ENCODE measurements at regions not wholly inside any gene's neighbourhood (a gene's known extent, or its start where the extent isn't known, plus 50 kb on each side); places are given as distances from the start of the nearest gene placed in this dataset.
"Not testable (repeated sequence)": the region's sequence is repeated elsewhere in the genome, so short reads cannot be mapped to it uniquely, and the experiment has no call there.

- TF ChIP-seq, protein P1, sequence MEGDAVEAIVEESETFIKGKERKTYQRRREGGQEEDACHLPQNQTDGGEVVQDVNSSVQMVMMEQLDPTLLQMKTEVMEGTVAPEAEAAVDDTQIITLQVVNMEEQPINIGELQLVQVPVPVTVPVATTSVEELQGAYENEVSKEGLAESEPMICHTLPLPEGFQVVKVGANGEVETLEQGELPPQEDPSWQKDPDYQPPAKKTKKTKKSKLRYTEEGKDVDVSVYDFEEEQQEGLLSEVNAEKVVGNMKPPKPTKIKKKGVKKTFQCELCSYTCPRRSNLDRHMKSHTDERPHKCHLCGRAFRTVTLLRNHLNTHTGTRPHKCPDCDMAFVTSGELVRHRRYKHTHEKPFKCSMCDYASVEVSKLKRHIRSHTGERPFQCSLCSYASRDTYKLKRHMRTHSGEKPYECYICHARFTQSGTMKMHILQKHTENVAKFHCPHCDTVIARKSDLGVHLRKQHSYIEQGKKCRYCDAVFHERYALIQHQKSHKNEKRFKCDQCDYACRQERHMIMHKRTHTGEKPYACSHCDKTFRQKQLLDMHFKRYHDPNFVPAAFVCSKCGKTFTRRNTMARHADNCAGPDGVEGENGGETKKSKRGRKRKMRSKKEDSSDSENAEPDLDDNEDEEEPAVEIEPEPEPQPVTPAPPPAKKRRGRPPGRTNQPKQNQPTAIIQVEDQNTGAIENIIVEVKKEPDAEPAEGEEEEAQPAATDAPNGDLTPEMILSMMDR (IDR thresholded peaks at IDR 0.05; ENCODE audit: borderline replicate concordance, extremely low read depth, insufficient read depth) = no peak
- Histone ChIP-seq H3K9me3 (ENCODE audit: control insufficient read depth in 2 of 3, insufficient read depth in 1 of 3, low read length in 3 of 3) (no peaks in the 10 kb centered on the region), H3K27me3 (ENCODE audit: control insufficient read depth, insufficient read depth, low read length) (no peaks in the 10 kb centered on the region), H3K9ac (ENCODE audit: low read length in 3 of 3) (no peak overlapping the region), H3K4me1 (ENCODE audit: control insufficient read depth in 2 of 3, insufficient read depth in 2 of 3, low read depth in 1 of 3, low read length in 3 of 3) (no peaks in the 10 kb centered on the region), H3K27ac (ENCODE audit: low read depth in 2 of 2, low read length in 2 of 2) (no peak overlapping the region), H3K4me3 (ENCODE audit: low read length in 3 of 3) (no peak overlapping the region), H3K36me3 (ENCODE audit: control insufficient read depth in 2 of 3, insufficient read depth in 3 of 3, low read length in 3 of 3) (no peaks in the 10 kb centered on the region)
- FAIRE-seq (no peak), DNase-seq (no peak)
- intact Hi-C loops (cut with DNase I) = no loop called here
Measured at GRCh38 chr1:5119366-5120234, 465.2 kb downstream of the AJAP1 start.

DNA sequence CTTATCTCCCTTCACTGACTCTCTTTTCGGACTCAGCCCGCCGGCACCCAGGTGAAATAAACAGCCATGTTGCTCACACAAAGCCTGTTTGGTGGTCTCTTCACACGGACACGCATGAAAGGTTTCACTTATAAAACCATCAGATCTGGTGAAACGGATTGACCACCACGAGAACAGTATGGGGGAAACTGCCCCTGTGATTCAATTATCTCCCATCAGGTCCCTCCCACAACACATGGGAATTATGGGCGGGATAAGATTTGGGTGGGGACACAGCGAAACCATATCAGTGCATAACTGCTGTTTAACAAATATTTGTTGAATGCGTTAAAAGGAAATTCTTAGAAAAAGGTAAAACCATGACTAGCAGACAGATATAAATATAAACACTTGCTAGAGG, 464.4 kb downstream of the AJAP1 start:
- H3K9ac ChIP-seq (ENCODE audit: low read length in 3 of 3); H3K36me3 ChIP-seq (ENCODE audit: control insufficient read depth in 2 of 3, insufficient read depth in 3 of 3, low read length in 3 of 3); DNase-seq; H3K4me3 ChIP-seq (ENCODE audit: low read length in 3 of 3); H3K4me1 ChIP-seq (ENCODE audit: control insufficient read depth in 2 of 3, insufficient read depth in 2 of 3, low read depth in 1 of 3, low read length in 3 of 3); H3K9me3 ChIP-seq (ENCODE audit: control insufficient read depth in 2 of 3, insufficient read depth in 1 of 3, low read length in 3 of 3); H3K27me3 ChIP-seq (ENCODE audit: control insufficient read depth, insufficient read depth, low read length); intact Hi-C loops (cut with DNase I); FAIRE-seq; H3K27ac ChIP-seq (ENCODE audit: low read depth in 2 of 2, low read length in 2 of 2): not testable (repeated sequence)

DNA sequence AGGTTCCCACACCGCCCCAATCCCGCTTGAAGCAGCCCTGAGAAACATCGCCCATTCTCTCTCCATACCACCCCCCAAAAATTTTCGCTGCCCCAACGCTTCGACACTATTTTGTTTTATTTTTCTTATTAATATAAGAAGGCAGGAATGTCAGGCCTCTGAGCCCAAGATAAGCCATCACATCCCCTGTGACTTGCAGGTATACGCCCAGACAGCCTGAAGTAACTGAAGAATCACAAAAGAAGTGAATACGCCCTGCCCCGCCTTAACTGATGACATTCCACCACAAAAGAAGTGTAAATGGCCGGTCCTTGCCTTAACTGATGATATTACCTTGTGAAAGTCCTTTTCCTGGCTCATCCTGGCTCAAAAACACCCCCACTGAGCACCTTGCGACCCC, 463.9 kb downstream of the AJAP1 start:
- FAIRE-seq; DNase-seq; H3K9me3 ChIP-seq (ENCODE audit: control insufficient read depth in 2 of 3, insufficient read depth in 1 of 3, low read length in 3 of 3); H3K4me3 ChIP-seq (ENCODE audit: low read length in 3 of 3); H3K4me1 ChIP-seq (ENCODE audit: control insufficient read depth in 2 of 3, insufficient read depth in 2 of 3, low read depth in 1 of 3, low read length in 3 of 3); intact Hi-C loops (cut with DNase I); H3K27ac ChIP-seq (ENCODE audit: low read depth in 2 of 2, low read length in 2 of 2); H3K36me3 ChIP-seq (ENCODE audit: control insufficient read depth in 2 of 3, insufficient read depth in 3 of 3, low read length in 3 of 3); H3K27me3 ChIP-seq (ENCODE audit: control insufficient read depth, insufficient read depth, low read length); H3K9ac ChIP-seq (ENCODE audit: low read length in 3 of 3): not testable (repeated sequence)

- no peak for FAIRE-seq
- no peak for DNase-seq
- Histone ChIP-seq H3K27me3 (ENCODE audit: control insufficient read depth, insufficient read depth, low read length) (no peaks in the 10 kb centered on the region), H3K4me3 (ENCODE audit: low read length in 3 of 3) (no peak overlapping the region), H3K27ac (ENCODE audit: low read depth in 2 of 2, low read length in 2 of 2) (no peak overlapping the region), H3K36me3 (ENCODE audit: control insufficient read depth in 2 of 3, insufficient read depth in 3 of 3, low read length in 3 of 3) (no peaks in the 10 kb centered on the region), H3K9ac (ENCODE audit: low read length in 3 of 3) (no peak overlapping the region), H3K9me3 (ENCODE audit: control insufficient read depth in 2 of 3, insufficient read depth in 1 of 3, low read length in 3 of 3) (no peaks in the 10 kb centered on the region), H3K4me1 (ENCODE audit: control insufficient read depth in 2 of 3, insufficient read depth in 2 of 3, low read depth in 1 of 3, low read length in 3 of 3) (no peaks in the 10 kb centered on the region)
- TF ChIP-seq, protein P1 (IDR thresholded peaks at IDR 0.05; ENCODE audit: borderline replicate concordance, extremely low read depth, insufficient read depth) = no peak
- intact Hi-C loops (cut with DNase I) = no loop called here
Measured at GRCh38 chr1:5111581-5111980, 457.2 kb downstream of the AJAP1 start.
